ENCODE measurements at regions not wholly inside any gene's neighbourhood (a gene's known extent, or its start where the extent isn't known, plus 50 kb on each side); places are given as distances from the start of the nearest gene placed in this dataset.

GRCh38 chr4:20512033-20512792 lies 188.0 kb upstream of the PACRGL start:
- peak; percentile 77 for DNase-seq (ENCODE audit: low read depth, low spot score)

GRCh38 chr4:20512985-20513384 lies 187.3 kb upstream of the PACRGL start:
- DNase-seq (ENCODE audit: low read depth, low spot score), result no peak

- no peak for DNase-seq (ENCODE audit: low read depth, low spot score)
Measured at GRCh38 chr4:20520901-20521300, 179.4 kb upstream of the PACRGL start.

GRCh38 chr4:20528508-20528907 lies 171.8 kb upstream of the PACRGL start:
- no peak for DNase-seq (ENCODE audit: low read depth, low spot score)

GRCh38 chr4:20529691-20530090 lies 170.6 kb upstream of the PACRGL start:
- DNase-seq (ENCODE audit: low read depth, low spot score), result no peak

GRCh38 chr4:20532116-20532790 lies 168.0 kb upstream of the PACRGL start:
- DNase-seq (ENCODE audit: low read depth, low spot score), result no peak

- no peak for DNase-seq (ENCODE audit: low read depth, low spot score)
Measured at GRCh38 chr4:20532871-20533870, 167.1 kb upstream of the PACRGL start.

GRCh38 chr4:20538905-20539304 lies 161.4 kb upstream of the PACRGL start:
- DNase-seq (ENCODE audit: low read depth, low spot score), result no peak

- no peak for DNase-seq (ENCODE audit: low read depth, low spot score)
Measured at GRCh38 chr4:20543131-20543530, 157.1 kb upstream of the PACRGL start.

GRCh38 chr4:20544645-20545044 lies 155.6 kb upstream of the PACRGL start:
- peak; percentile 7 for DNase-seq (ENCODE audit: low read depth, low spot score)

GRCh38 chr4:20552004-20552403 lies 148.3 kb upstream of the PACRGL start:
- no peak for DNase-seq (ENCODE audit: low read depth, low spot score)

GRCh38 chr4:20554134-20554533 lies 146.1 kb upstream of the PACRGL start:
- no peak for DNase-seq (ENCODE audit: low read depth, low spot score)

GRCh38 chr4:20565075-20565721 lies 135.1 kb upstream of the PACRGL start:
- no peak for DNase-seq (ENCODE audit: low read depth, low spot score)

GRCh38 chr4:20570981-20571715 lies 129.1 kb upstream of the PACRGL start:
- DNase-seq (ENCODE audit: low read depth, low spot score), result no peak

GRCh38 chr4:20572976-20573375 lies 127.3 kb upstream of the PACRGL start:
- no peak for DNase-seq (ENCODE audit: low read depth, low spot score)

- DNase-seq (ENCODE audit: low read depth, low spot score), result no peak
Measured at GRCh38 chr4:20574986-20575385, 125.3 kb upstream of the PACRGL start.

GRCh38 chr4:20575486-20575885 lies 124.8 kb upstream of the PACRGL start:
- DNase-seq (ENCODE audit: low read depth, low spot score), result no peak

- DNase-seq (ENCODE audit: low read depth, low spot score), result no peak
Measured at GRCh38 chr4:20576861-20577260, 123.4 kb upstream of the PACRGL start.

- no peak for DNase-seq (ENCODE audit: low read depth, low spot score)
Measured at GRCh38 chr4:20577702-20578101, 122.6 kb upstream of the PACRGL start.

GRCh38 chr4:20580907-20581306 lies 119.4 kb upstream of the PACRGL start:
- no peak for DNase-seq (ENCODE audit: low read depth, low spot score)

- no peak for DNase-seq (ENCODE audit: low read depth, low spot score)
Measured at GRCh38 chr4:20589436-20589835, 110.8 kb upstream of the PACRGL start.

Measured in pulmonary artery endothelial cell (primary cell).